HEK293 (cell line): ENCODE measurements at regions not wholly inside any gene's neighbourhood (a gene's known extent, or its start where the extent isn't known, plus 50 kb on each side); places are given as distances from the start of the nearest gene placed in this dataset.

Experiments
- BCL11A ChIP-seq: fragments of 450-650 bp; formaldehyde crosslinking; IDR thresholded peaks from 2 replicates; pipeline ENCODE4 v1.5.1; 2016; ENCODE audit warnings: low read depth, missing biosample characterization, missing genetic modification characterization
- KLF17 ChIP-seq: fragments of 450-650 bp; formaldehyde crosslinking; IDR thresholded peaks from 2 replicates; pipeline ENCODE4 v1.5.1; 2016; ENCODE audit warnings: missing biosample characterization, missing genetic modification characterization
- SP7 ChIP-seq: fragments of 450-650 bp; formaldehyde crosslinking; IDR thresholded peaks from 2 replicates; pipeline ENCODE4 v1.5.1; 2016; ENCODE audit warnings: missing biosample characterization, missing genetic modification characterization
- TRIM28 ChIP-seq: IDR thresholded peaks from 2 replicates; pipeline ENCODE4 v1.6.1; 2011; ENCODE audit warnings: low read length, control low read depth, borderline replicate concordance
- WT1 ChIP-seq: fragments of 450-650 bp; formaldehyde crosslinking; IDR thresholded peaks from 2 replicates; pipeline ENCODE4 v1.5.1; 2016; ENCODE audit warnings: missing biosample characterization, missing genetic modification characterization
- ZNF169 ChIP-seq: fragments of 450-650 bp; formaldehyde crosslinking; IDR thresholded peaks from 2 replicates; pipeline ENCODE4 v1.5.1; 2016; ENCODE audit warnings: missing biosample characterization, missing genetic modification characterization
- ZNF184 ChIP-seq: fragments of 450-650 bp; IDR thresholded peaks from 2 replicates; pipeline ENCODE4 v1.5.1; 2018; ENCODE audit warnings: missing biosample characterization, mild to moderate bottlenecking, missing genetic modification characterization
- ZNF664 ChIP-seq: fragments of 450-650 bp; formaldehyde crosslinking; IDR thresholded peaks from 2 replicates; pipeline ENCODE4 v1.5.1; 2016; ENCODE audit warnings: missing biosample characterization, missing genetic modification characterization
- ZNF677 ChIP-seq: fragments of 450-650 bp; IDR thresholded peaks from 2 replicates; pipeline ENCODE4 v1.5.0; 2018; ENCODE audit warnings: missing biosample characterization, mild to moderate bottlenecking, missing genetic modification characterization, moderate library complexity
- ZNF707 ChIP-seq: fragments of 450-650 bp; formaldehyde crosslinking; IDR thresholded peaks from 2 replicates; pipeline ENCODE4 v1.5.1; 2016; ENCODE audit warnings: missing biosample characterization, missing genetic modification characterization
- ZSCAN23 ChIP-seq: fragments of 450-650 bp; formaldehyde crosslinking; IDR thresholded peaks from 2 replicates; pipeline ENCODE4 v1.5.1; 2016; ENCODE audit warnings: missing biosample characterization, missing genetic modification characterization
- TF ChIP-seq, protein P1 (sequence below): fragments of 450-650 bp; formaldehyde crosslinking; IDR thresholded peaks from 2 replicates; pipeline ENCODE4 v1.5.1; 2016; ENCODE audit warnings: missing biosample characterization, missing genetic modification characterization
- TF ChIP-seq, protein P2 (sequence below): fragments of 450-650 bp; IDR thresholded peaks from 2 replicates; pipeline ENCODE4 v1.5.1; 2018; ENCODE audit warnings: missing biosample characterization, missing genetic modification characterization
- TF ChIP-seq, protein P3 (sequence below): fragments of 450-650 bp; formaldehyde crosslinking; IDR thresholded peaks from 2 replicates; pipeline ENCODE4 v1.5.1; 2017; ENCODE audit warnings: missing biosample characterization, missing genetic modification characterization
- TF ChIP-seq, protein P4 (sequence below): fragments of 450-650 bp; formaldehyde crosslinking; IDR thresholded peaks from 2 replicates; pipeline ENCODE4 v1.5.1; 2016; ENCODE audit warnings: missing biosample characterization, missing genetic modification characterization
- TF ChIP-seq, protein P5 (sequence below): fragments of 450-650 bp; formaldehyde crosslinking; IDR thresholded peaks from 2 replicates; pipeline ENCODE4 v1.5.1; 2016; ENCODE audit warnings: missing biosample characterization, missing genetic modification characterization
- TF ChIP-seq, protein P6 (sequence below): fragments of 450-650 bp; formaldehyde crosslinking; IDR thresholded peaks from 2 replicates; pipeline ENCODE4 v1.5.1; 2016; ENCODE audit warnings: missing biosample characterization, missing genetic modification characterization

- TF ChIP-seq, protein P1, sequence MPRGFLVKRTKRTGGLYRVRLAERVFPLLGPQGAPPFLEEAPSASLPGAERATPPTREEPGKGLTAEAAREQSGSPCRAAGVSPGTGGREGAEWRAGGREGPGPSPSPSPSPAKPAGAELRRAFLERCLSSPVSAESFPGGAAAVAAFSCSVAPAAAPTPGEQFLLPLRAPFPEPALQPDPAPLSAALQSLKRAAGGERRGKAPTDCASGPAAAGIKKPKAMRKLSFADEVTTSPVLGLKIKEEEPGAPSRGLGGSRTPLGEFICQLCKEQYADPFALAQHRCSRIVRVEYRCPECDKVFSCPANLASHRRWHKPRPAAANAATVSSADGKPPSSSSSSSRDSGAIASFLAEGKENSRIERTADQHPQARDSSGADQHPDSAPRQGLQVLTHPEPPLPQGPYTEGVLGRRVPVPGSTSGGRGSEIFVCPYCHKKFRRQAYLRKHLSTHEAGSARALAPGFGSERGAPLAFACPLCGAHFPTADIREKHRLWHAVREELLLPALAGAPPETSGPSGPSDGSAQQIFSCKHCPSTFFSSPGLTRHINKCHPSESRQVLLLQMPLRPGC = peak; percentile 73; the same call in 1 of the 2 replicates
- TF ChIP-seq, protein P2, sequence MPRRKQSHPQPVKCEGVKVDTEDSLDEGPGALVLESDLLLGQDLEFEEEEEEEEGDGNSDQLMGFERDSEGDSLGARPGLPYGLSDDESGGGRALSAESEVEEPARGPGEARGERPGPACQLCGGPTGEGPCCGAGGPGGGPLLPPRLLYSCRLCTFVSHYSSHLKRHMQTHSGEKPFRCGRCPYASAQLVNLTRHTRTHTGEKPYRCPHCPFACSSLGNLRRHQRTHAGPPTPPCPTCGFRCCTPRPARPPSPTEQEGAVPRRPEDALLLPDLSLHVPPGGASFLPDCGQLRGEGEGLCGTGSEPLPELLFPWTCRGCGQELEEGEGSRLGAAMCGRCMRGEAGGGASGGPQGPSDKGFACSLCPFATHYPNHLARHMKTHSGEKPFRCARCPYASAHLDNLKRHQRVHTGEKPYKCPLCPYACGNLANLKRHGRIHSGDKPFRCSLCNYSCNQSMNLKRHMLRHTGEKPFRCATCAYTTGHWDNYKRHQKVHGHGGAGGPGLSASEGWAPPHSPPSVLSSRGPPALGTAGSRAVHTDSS = 0 out of 2 replicates have a peak, but pooled peaks have one; percentile 8
- TF ChIP-seq, protein P3, sequence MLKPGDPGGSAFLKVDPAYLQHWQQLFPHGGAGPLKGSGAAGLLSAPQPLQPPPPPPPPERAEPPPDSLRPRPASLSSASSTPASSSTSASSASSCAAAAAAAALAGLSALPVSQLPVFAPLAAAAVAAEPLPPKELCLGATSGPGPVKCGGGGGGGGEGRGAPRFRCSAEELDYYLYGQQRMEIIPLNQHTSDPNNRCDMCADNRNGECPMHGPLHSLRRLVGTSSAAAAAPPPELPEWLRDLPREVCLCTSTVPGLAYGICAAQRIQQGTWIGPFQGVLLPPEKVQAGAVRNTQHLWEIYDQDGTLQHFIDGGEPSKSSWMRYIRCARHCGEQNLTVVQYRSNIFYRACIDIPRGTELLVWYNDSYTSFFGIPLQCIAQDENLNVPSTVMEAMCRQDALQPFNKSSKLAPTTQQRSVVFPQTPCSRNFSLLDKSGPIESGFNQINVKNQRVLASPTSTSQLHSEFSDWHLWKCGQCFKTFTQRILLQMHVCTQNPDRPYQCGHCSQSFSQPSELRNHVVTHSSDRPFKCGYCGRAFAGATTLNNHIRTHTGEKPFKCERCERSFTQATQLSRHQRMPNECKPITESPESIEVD (tag by site-specific recombination) = peak; percentile 91
- TF ChIP-seq BCL11A (tag by site-specific recombination) (peak; percentile 81), ZSCAN23 (tag by site-specific recombination) (0 out of 2 replicates have a peak, but pooled peaks have one; percentile 45), ZNF707 (no peak), SP7 (peak; percentile 83), ZNF664 (tag by site-specific recombination) (peak; percentile 84), ZNF169 (tag by site-specific recombination) (no peak), ZNF184 (tag by site-specific recombination) (peak; percentile 76), TRIM28 (no peak), KLF17 (tag by site-specific recombination) (no peak), ZNF677 (tag by site-specific recombination) (no peak), WT1 (tag by site-specific recombination) (peak; percentile 79)
- TF ChIP-seq, protein P4, sequence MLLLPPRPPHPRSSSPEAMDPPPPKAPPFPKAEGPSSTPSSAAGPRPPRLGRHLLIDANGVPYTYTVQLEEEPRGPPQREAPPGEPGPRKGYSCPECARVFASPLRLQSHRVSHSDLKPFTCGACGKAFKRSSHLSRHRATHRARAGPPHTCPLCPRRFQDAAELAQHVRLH (tag by site-specific recombination) = 0 out of 2 replicates have a peak, but pooled peaks have one; percentile 38
- TF ChIP-seq, protein P5, sequence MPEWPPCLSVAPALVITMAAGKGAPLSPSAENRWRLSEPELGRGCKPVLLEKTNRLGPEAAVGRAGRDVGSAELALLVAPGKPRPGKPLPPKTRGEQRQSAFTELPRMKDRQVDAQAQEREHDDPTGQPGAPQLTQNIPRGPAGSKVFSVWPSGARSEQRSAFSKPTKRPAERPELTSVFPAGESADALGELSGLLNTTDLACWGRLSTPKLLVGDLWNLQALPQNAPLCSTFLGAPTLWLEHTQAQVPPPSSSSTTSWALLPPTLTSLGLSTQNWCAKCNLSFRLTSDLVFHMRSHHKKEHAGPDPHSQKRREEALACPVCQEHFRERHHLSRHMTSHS (tag by site-specific recombination) = no peak
- TF ChIP-seq, protein P6, sequence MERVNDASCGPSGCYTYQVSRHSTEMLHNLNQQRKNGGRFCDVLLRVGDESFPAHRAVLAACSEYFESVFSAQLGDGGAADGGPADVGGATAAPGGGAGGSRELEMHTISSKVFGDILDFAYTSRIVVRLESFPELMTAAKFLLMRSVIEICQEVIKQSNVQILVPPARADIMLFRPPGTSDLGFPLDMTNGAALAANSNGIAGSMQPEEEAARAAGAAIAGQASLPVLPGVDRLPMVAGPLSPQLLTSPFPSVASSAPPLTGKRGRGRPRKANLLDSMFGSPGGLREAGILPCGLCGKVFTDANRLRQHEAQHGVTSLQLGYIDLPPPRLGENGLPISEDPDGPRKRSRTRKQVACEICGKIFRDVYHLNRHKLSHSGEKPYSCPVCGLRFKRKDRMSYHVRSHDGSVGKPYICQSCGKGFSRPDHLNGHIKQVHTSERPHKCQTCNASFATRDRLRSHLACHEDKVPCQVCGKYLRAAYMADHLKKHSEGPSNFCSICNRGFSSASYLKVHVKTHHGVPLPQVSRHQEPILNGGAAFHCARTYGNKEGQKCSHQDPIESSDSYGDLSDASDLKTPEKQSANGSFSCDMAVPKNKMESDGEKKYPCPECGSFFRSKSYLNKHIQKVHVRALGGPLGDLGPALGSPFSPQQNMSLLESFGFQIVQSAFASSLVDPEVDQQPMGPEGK (tag by site-specific recombination) = peak; percentile 38
Observed at GRCh38 chr10:91709394-91709798, 76.5 kb upstream of the PPP1R3C start (continued).
